Panc1 (cell line): ENCODE measurements at regions not wholly inside any gene's neighbourhood (a gene's known extent, or its start where the extent isn't known, plus 50 kb on each side); places are given as distances from the start of the nearest gene placed in this dataset.

Source experiments
- CTCF ChIP-seq: fragments of 450-650 bp; IDR thresholded peaks from 2 replicates; pipeline ENCODE4 v1.5.1; 2017; ENCODE audit warnings: mild to moderate bottlenecking
- POLR2AphosphoS5 ChIP-seq: IDR thresholded peaks from 2 replicates; pipeline ENCODE4 v1.6.1; 2012; ENCODE audit warnings: mild to moderate bottlenecking, low read depth, low read length, moderate library complexity

GRCh38 chr11:33455867-33456463 lies 198.8 kb downstream of the HIPK3 start:
- TF ChIP-seq CTCF: no peak
- TF ChIP-seq POLR2AphosphoS5: no peak
